Neural crest cell (in vitro differentiated cells): ENCODE measurements at regions not wholly inside any gene's neighbourhood (a gene's known extent, or its start where the extent isn't known, plus 50 kb on each side); places are given as distances from the start of the nearest gene placed in this dataset.

Source experiments
- DNase-seq: peaks from one replicate; pipeline ENCODE4 v3.0.0; 2021; ENCODE audit warnings: low read depth, mixed read lengths, low spot score
- H3K27ac Mint-ChIP-seq: one replicate; pipeline ENCODE4 v1.8.0; 2021; ENCODE audit warnings: mild to moderate bottlenecking, mixed read lengths; ENCODE audit not compliant: unreplicated experiment
- H3K27me3 Mint-ChIP-seq: 2 replicates; pipeline ENCODE4 v1.8.0; 2021; ENCODE audit warnings: low read depth, mild to moderate bottlenecking, mixed read lengths
- H3K36me3 Mint-ChIP-seq: 2 replicates; pipeline ENCODE4 v1.8.0; 2021; ENCODE audit warnings: low read depth, mild to moderate bottlenecking, mixed read lengths
- H3K4me1 Mint-ChIP-seq: 2 replicates; pipeline ENCODE4 v1.8.0; 2021; ENCODE audit warnings: mixed read lengths
- H3K4me3 Mint-ChIP-seq: one replicate; pipeline ENCODE4 v1.8.0; 2021; ENCODE audit warnings: mild to moderate bottlenecking, mixed read lengths
- H3K9me3 Mint-ChIP-seq: 2 replicates; pipeline ENCODE4 v1.8.0; 2021; ENCODE audit warnings: mixed read lengths
- CTCF ChIP-seq: fragments of 200-600 bp; sonication (generic); conservative IDR thresholded peaks from 2 replicates; pipeline ENCODE4 v1.5.0; 2021; ENCODE audit warnings: antibody characterized with exemption, mild to moderate bottlenecking

DNA sequence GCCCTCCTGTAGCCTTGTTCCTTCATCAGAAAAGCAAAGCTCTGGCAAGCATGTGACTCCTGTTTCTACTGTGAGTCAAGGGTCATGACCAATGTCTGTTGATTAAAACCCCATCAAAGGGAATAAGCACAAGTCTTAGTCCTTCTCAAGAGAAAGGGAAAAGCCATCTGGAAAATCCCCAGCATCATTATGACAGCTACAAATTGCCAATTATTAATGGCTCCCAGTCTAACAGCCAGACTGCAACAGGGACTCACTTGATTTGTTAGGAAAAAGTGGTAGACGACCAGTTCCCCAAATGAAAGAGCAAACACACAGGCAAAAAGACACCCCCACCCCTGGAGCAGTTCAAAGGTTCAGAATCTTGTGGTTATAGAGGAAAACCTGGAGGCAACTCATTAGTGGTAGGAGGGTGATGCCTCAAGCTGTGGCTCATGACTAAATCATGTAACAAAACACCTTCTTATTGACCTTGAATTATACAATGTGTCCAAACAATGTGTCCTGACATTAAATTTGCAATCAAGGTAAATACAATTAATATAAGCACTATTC is 315.7 kb downstream of the HNRNPD start:
- Mint-ChIP-seq H3K36me3 (no peaks in the 10 kb centered on the region), H3K4me3 (no peak overlapping the region), H3K4me1 (peaks cover 7% of the 10 kb centered on the region), H3K27ac (no peak overlapping the region), H3K9me3 (peaks cover 10% of the 10 kb centered on the region), H3K27me3 (peaks cover 24% of the 10 kb centered on the region)
- no peak for DNase-seq
- no peak for TF ChIP-seq CTCF

GRCh38 chr4:82055156-82055555 is 318.6 kb downstream of the HNRNPD start:
- peaks cover 10% of the 10 kb centered on the region for H3K9me3 Mint-ChIP-seq
- no peak overlapping the region for H3K27ac Mint-ChIP-seq
- H3K4me1 Mint-ChIP-seq = peaks cover 8% of the 10 kb centered on the region
- H3K36me3 Mint-ChIP-seq = no peaks in the 10 kb centered on the region
- peaks cover 26% of the 10 kb centered on the region for H3K27me3 Mint-ChIP-seq
- H3K4me3 Mint-ChIP-seq = no peak overlapping the region
- DNase-seq = no peak
- no peak for TF ChIP-seq CTCF

- Mint-ChIP-seq H3K27ac (no peak overlapping the region), H3K4me1 (peaks cover 8% of the 10 kb centered on the region), H3K4me3 (no peak overlapping the region), H3K27me3 (peaks cover 29% of the 10 kb centered on the region), H3K36me3 (no peaks in the 10 kb centered on the region), H3K9me3 (peaks cover 10% of the 10 kb centered on the region)
- DNase-seq = no peak
- TF ChIP-seq CTCF = no peak
These were observed 320.4 kb downstream of the HNRNPD start for GRCh38 chr4:82053396-82053795.

- Mint-ChIP-seq H3K36me3 (no peaks in the 10 kb centered on the region), H3K27me3 (peaks cover 51% of the 10 kb centered on the region), H3K4me3 (no peak overlapping the region), H3K9me3 (peaks cover 7% of the 10 kb centered on the region), H3K27ac (no peak overlapping the region), H3K4me1 (peaks cover 8% of the 10 kb centered on the region)
- TF ChIP-seq CTCF = no peak
- no peak for DNase-seq
These were observed 323.0 kb downstream of the HNRNPD start for GRCh38 chr4:82050796-82051195.

DNA sequence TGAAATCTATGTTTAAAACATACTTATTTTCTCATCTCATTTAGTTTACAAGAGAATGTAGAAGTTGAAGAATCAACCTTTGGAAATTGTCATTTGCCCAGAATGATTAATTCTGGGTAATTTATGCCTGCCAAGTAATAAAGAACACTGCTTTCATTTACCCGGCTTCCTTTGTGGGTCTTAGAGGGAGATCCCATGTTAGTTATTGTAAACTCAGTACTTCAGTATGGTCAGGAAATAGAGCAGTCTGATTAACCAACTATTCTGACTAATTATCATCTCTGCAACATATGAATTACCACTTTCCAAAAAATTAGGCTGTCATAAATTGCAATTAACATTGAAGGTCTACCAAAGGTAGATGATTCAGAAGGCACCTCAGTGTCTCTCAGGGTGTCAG is 324.5 kb downstream of the HNRNPD start:
- H3K27me3 Mint-ChIP-seq = peaks cover 64% of the 10 kb centered on the region
- DNase-seq = no peak
- no peaks in the 10 kb centered on the region for H3K36me3 Mint-ChIP-seq
- H3K27ac Mint-ChIP-seq = no peak overlapping the region
- no peaks in the 10 kb centered on the region for H3K9me3 Mint-ChIP-seq
- H3K4me1 Mint-ChIP-seq = peaks cover 8% of the 10 kb centered on the region
- no peak for TF ChIP-seq CTCF
- H3K4me3 Mint-ChIP-seq = no peak overlapping the region
